ENCODE measurements at regions not wholly inside any gene's neighbourhood (a gene's known extent, or its start where the extent isn't known, plus 50 kb on each side); places are given as distances from the start of the nearest gene placed in this dataset.

DNA sequence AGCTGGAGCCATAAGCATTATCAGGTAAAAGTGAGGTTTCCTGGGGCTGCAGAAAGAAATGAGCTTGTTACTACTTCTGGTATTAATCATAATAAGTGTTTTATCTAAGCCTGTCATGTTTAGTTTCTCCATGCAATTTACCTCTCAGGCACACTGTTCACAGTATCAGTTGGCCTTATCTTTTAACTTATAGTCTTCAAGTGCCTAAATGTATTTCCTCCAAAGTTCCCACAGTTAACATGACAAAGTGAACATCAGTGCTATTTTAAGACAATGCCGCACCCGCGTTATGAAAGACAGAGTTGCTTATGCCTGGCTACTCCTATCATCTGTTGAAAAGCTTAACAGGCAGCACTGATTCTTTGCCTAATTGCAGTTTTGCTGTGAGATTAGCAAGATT, 408.7 kb upstream of the FAM241A start:
- Histone ChIP-seq H3K9me2 (ENCODE audit: insufficient read depth, low read length) (no peaks in the 10 kb centered on the region), H3K36me3 (ENCODE audit: insufficient read depth, low read length) (no peaks in the 10 kb centered on the region), H3K9me3 (ENCODE audit: low read length) (no peaks in the 10 kb centered on the region), H3K79me2 (ENCODE audit: insufficient read depth, low read depth, low read length) (no peaks in the 10 kb centered on the region), H3K4me2 (ENCODE audit: low read length) (no peak overlapping the region), H3K4me1 (ENCODE audit: insufficient read depth, low read length, poor library complexity, severe bottlenecking) (no peaks in the 10 kb centered on the region), H3K4me3 (ENCODE audit: low read depth, low read length, poor library complexity, severe bottlenecking) (no peak overlapping the region), H3K27ac (ENCODE audit: low read depth, low read length, poor library complexity, severe bottlenecking) (no peak overlapping the region), H2AFZ (ENCODE audit: low read length) (no peak overlapping the region), H4K20me1 (ENCODE audit: insufficient read depth, low read length) (no peaks in the 10 kb centered on the region)
- intact Hi-C loops (cut with micrococcal nuclease; ENCODE audit: unreplicated experiment), result no loop called here
- CTCF ChIA-PET (ENCODE audit: unreplicated experiment), result no interaction called here
- POLR2A ChIA-PET, result interaction anchor here (0.5 to 1.3 kb wide), 3 partner anchors 9 to 43 kb away, joined by 3 to 4 read pairs (median 3); no protein-coding TSS in a partner anchor
- TF ChIP-seq, protein P1, sequence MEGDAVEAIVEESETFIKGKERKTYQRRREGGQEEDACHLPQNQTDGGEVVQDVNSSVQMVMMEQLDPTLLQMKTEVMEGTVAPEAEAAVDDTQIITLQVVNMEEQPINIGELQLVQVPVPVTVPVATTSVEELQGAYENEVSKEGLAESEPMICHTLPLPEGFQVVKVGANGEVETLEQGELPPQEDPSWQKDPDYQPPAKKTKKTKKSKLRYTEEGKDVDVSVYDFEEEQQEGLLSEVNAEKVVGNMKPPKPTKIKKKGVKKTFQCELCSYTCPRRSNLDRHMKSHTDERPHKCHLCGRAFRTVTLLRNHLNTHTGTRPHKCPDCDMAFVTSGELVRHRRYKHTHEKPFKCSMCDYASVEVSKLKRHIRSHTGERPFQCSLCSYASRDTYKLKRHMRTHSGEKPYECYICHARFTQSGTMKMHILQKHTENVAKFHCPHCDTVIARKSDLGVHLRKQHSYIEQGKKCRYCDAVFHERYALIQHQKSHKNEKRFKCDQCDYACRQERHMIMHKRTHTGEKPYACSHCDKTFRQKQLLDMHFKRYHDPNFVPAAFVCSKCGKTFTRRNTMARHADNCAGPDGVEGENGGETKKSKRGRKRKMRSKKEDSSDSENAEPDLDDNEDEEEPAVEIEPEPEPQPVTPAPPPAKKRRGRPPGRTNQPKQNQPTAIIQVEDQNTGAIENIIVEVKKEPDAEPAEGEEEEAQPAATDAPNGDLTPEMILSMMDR (conservative IDR thresholded peaks at IDR 0.05; ENCODE audit: low read length), result no peak
- TF ChIP-seq EZH2phosphoT487 (IDR thresholded peaks at IDR 0.05; ENCODE audit: borderline replicate concordance, low read depth, low read length), result no peak
- BruUV-seq (replicated peaks), result no TSS peak
- no peak for DNase-seq (ENCODE audit: low spot score)

DNA sequence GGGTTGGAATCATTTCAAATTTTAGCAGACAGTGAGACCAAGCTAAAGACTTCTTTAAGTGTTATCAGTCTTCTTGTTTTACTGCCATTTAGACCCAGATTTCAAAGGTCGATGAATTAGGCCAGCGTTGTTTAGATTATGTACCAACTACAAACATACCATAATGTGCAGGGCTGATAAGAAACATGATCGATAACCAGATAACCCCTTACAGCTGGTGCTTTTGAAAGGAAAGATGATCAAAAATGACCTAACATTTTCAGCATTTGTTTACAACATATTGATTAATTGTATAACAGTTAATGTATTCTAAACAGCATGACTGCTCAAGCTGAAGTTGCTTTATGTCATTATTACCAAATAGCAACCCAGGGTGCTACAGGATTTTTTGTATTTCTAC, 400.4 kb upstream of the FAM241A start:
- H4K20me1 ChIP-seq (ENCODE audit: insufficient read depth, low read length), result no peaks in the 10 kb centered on the region
- no peak overlapping the region for H2AFZ ChIP-seq (ENCODE audit: low read length)
- H3K4me1 ChIP-seq (ENCODE audit: insufficient read depth, low read length, poor library complexity, severe bottlenecking), result no peaks in the 10 kb centered on the region
- H3K27ac ChIP-seq (ENCODE audit: low read depth, low read length, poor library complexity, severe bottlenecking), result no peak overlapping the region
- no peaks in the 10 kb centered on the region for H3K36me3 ChIP-seq (ENCODE audit: insufficient read depth, low read length)
- H3K4me3 ChIP-seq (ENCODE audit: low read depth, low read length, poor library complexity, severe bottlenecking), result no peak overlapping the region
- H3K9me2 ChIP-seq (ENCODE audit: insufficient read depth, low read length), result no peaks in the 10 kb centered on the region
- intact Hi-C loops (cut with micrococcal nuclease; ENCODE audit: unreplicated experiment), result no loop called here
- no peak for DNase-seq (ENCODE audit: low spot score)
- POLR2A ChIA-PET, result interaction anchor here (0.9 kb wide), 1 partner anchor 10 kb away, joined by 4 read pairs; no protein-coding TSS in a partner anchor
- H3K9me3 ChIP-seq (ENCODE audit: low read length), result no peaks in the 10 kb centered on the region
- TF ChIP-seq, protein P1 (conservative IDR thresholded peaks at IDR 0.05; ENCODE audit: low read length), result no peak
- no peak for TF ChIP-seq EZH2phosphoT487 (IDR thresholded peaks at IDR 0.05; ENCODE audit: borderline replicate concordance, low read depth, low read length)
- CTCF ChIA-PET (ENCODE audit: unreplicated experiment), result no interaction called here
- no TSS peak for BruUV-seq (replicated peaks)
- no peaks in the 10 kb centered on the region for H3K79me2 ChIP-seq (ENCODE audit: insufficient read depth, low read depth, low read length)
- H3K4me2 ChIP-seq (ENCODE audit: low read length), result no peak overlapping the region

DNA sequence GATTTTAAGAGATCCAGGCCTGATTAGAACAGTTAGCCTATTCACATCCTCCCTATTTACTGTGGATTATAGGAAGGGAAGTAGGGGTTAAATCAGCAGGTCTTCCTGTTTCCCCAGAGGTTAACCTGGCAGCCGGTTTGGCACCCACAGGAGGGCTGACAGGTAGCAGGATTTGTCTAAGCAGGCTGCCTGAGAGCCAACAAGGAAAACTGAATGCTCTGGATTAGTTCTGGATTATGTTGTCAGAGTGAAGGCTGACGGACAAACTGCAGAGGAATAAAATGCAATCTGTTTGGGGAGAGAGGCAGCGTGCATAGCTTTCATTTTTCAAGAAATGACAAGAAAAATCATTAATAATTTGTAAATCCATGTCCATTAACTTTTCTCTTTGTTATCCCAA, 397.1 kb upstream of the FAM241A start:
- Histone ChIP-seq H3K4me1 (ENCODE audit: insufficient read depth, low read length, poor library complexity, severe bottlenecking) (no peaks in the 10 kb centered on the region), H3K79me2 (ENCODE audit: insufficient read depth, low read depth, low read length) (no peaks in the 10 kb centered on the region), H3K4me3 (ENCODE audit: low read depth, low read length, poor library complexity, severe bottlenecking) (no peak overlapping the region), H3K9me2 (ENCODE audit: insufficient read depth, low read length) (no peaks in the 10 kb centered on the region), H3K9me3 (ENCODE audit: low read length) (no peaks in the 10 kb centered on the region), H2AFZ (ENCODE audit: low read length) (no peak overlapping the region), H4K20me1 (ENCODE audit: insufficient read depth, low read length) (no peaks in the 10 kb centered on the region), H3K36me3 (ENCODE audit: insufficient read depth, low read length) (no peaks in the 10 kb centered on the region), H3K27ac (ENCODE audit: low read depth, low read length, poor library complexity, severe bottlenecking) (no peak overlapping the region), H3K4me2 (ENCODE audit: low read length) (no peak overlapping the region)
- no peak for TF ChIP-seq EZH2phosphoT487 (IDR thresholded peaks at IDR 0.05; ENCODE audit: borderline replicate concordance, low read depth, low read length)
- TF ChIP-seq, protein P1 (conservative IDR thresholded peaks at IDR 0.05; ENCODE audit: low read length), result no peak
- no TSS peak for BruUV-seq (replicated peaks)
- DNase-seq (ENCODE audit: low spot score), result no peak
- POLR2A ChIA-PET, result no interaction called here
- intact Hi-C loops (cut with micrococcal nuclease; ENCODE audit: unreplicated experiment), result no loop called here
- CTCF ChIA-PET (ENCODE audit: unreplicated experiment), result no interaction called here

Data from OCI-LY7 (cell line).